HEK293 (cell line): ENCODE measurements at regions not wholly inside any gene's neighbourhood (a gene's known extent, or its start where the extent isn't known, plus 50 kb on each side); places are given as distances from the start of the nearest gene placed in this dataset.
A peak's percentile ranks its signal among the peaks of the same experiment; 100 is the strongest.

Experiments used
- CTCF ChIA-PET: fragments of 350-600 bp; formaldehyde crosslinking; extraction: SDS; loops from one replicate; lab custom pipeline; 2021; ENCODE audit warnings: antibody characterized with exemption; lab: Yijun Ruan, JAX
- POLR2A ChIA-PET: fragments of 300-600 bp; formaldehyde crosslinking; extraction: SDS; loops from one replicate; lab custom pipeline; 2020; ENCODE audit warnings: antibody characterized with exemption, inconsistent platforms; lab: Yijun Ruan, JAX
- H3K27ac ChIP-seq: fragments of 200-500 bp; sonication (Bioruptor generic); 2 replicates; pipeline ENCODE4 v1.5.1; 2014; ENCODE audit warnings: low read depth, low read length, control low read depth, inconsistent platforms; ENCODE audit errors: extremely low read depth
- H3K36me3 ChIP-seq, 2 experiments: fragments of 200-500 bp in 1 of 2; sonication (Bioruptor generic) in 1 of 2; 1 replicate in 1 of 2; 2 replicates in 1 of 2; pipeline ENCODE4 v1.5.1; 2014 to 2017; ENCODE audit warnings: inconsistent platforms in 2 of 2, low read length in 2 of 2; ENCODE audit not compliant: control insufficient read depth in 2 of 2, insufficient read depth in 1 of 2
- H3K4me1 ChIP-seq: fragments of 200-500 bp; sonication (Bioruptor generic); 2 replicates; pipeline ENCODE4 v1.5.1; 2014; ENCODE audit warnings: mild to moderate bottlenecking, low read length, inconsistent platforms; ENCODE audit not compliant: control insufficient read depth, insufficient read depth
- H3K4me3 ChIP-seq: 2 replicates; pipeline ENCODE4 v1.5.1; 2011; ENCODE audit warnings: low read depth, mild to moderate bottlenecking, control low read depth, low read length, moderate library complexity
- H3K9me3 ChIP-seq: fragments of 200-500 bp; sonication (Bioruptor generic); 2 replicates; pipeline ENCODE4 v1.5.1; 2014; ENCODE audit warnings: low read depth, low read length, inconsistent platforms; ENCODE audit not compliant: control insufficient read depth, insufficient read depth
- KLF16 ChIP-seq: fragments of 450-650 bp; formaldehyde crosslinking; IDR thresholded peaks from 2 replicates; pipeline ENCODE4 v1.5.1; 2017; ENCODE audit warnings: missing biosample characterization, missing genetic modification characterization
- WT1 ChIP-seq: fragments of 450-650 bp; formaldehyde crosslinking; IDR thresholded peaks from 2 replicates; pipeline ENCODE4 v1.5.1; 2016; ENCODE audit warnings: missing biosample characterization, missing genetic modification characterization
- ZBTB11 ChIP-seq: fragments of 450-650 bp; formaldehyde crosslinking; conservative IDR thresholded peaks from 2 replicates; pipeline ENCODE4 v1.5.1; 2016; ENCODE audit warnings: low read depth, missing biosample characterization, missing genetic modification characterization
- ZBTB17 ChIP-seq: fragments of 450-650 bp; formaldehyde crosslinking; IDR thresholded peaks from 2 replicates; pipeline ENCODE4 v1.5.1; 2016; ENCODE audit warnings: missing biosample characterization, missing genetic modification characterization
- ZBTB44 ChIP-seq: fragments of 450-650 bp; IDR thresholded peaks from 2 replicates; pipeline ENCODE4 v1.5.1; 2018; ENCODE audit warnings: missing biosample characterization, mild to moderate bottlenecking, missing genetic modification characterization
- ZNF114 ChIP-seq: fragments of 450-650 bp; formaldehyde crosslinking; IDR thresholded peaks from 2 replicates; pipeline ENCODE4 v1.5.0; 2017; ENCODE audit warnings: missing biosample characterization, missing genetic modification characterization
- ZNF155 ChIP-seq: fragments of 450-650 bp; formaldehyde crosslinking; IDR thresholded peaks from 2 replicates; pipeline ENCODE4 v1.5.1; 2016; ENCODE audit warnings: missing biosample characterization, missing genetic modification characterization
- ZNF24 ChIP-seq: fragments of 450-650 bp; formaldehyde crosslinking; IDR thresholded peaks from 2 replicates; pipeline ENCODE4 v1.5.1; 2016; ENCODE audit warnings: missing biosample characterization, missing genetic modification characterization
- ZNF26 ChIP-seq: fragments of 450-650 bp; formaldehyde crosslinking; IDR thresholded peaks from 2 replicates; pipeline ENCODE4 v1.5.1; 2016; ENCODE audit warnings: missing biosample characterization, missing genetic modification characterization
- ZNF514 ChIP-seq: fragments of 450-650 bp; formaldehyde crosslinking; IDR thresholded peaks from 2 replicates; pipeline ENCODE4 v1.5.1; 2016; ENCODE audit warnings: missing biosample characterization, missing genetic modification characterization
- ZNF518A ChIP-seq: fragments of 450-650 bp; formaldehyde crosslinking; conservative IDR thresholded peaks from 2 replicates; pipeline ENCODE4 v1.5.1; 2016; ENCODE audit warnings: low read depth, missing biosample characterization, missing genetic modification characterization
- ZNF548 ChIP-seq: fragments of 450-650 bp; formaldehyde crosslinking; IDR thresholded peaks from 2 replicates; pipeline ENCODE4 v1.5.1; 2016; ENCODE audit warnings: missing biosample characterization, missing genetic modification characterization
- ZNF600 ChIP-seq: fragments of 450-650 bp; formaldehyde crosslinking; IDR thresholded peaks from 2 replicates; pipeline ENCODE4 v1.5.1; 2016; ENCODE audit warnings: missing biosample characterization, missing genetic modification characterization
- ZNF654 ChIP-seq: fragments of 450-650 bp; formaldehyde crosslinking; IDR thresholded peaks from 2 replicates; pipeline ENCODE4 v1.5.1; 2016; ENCODE audit warnings: low read depth, missing biosample characterization, missing genetic modification characterization

GRCh38 chr20:52540509-52540908 is 348.9 kb upstream of the ZFP64 start:
- no peaks in the 10 kb centered on the region for H3K9me3 ChIP-seq
- no peaks in the 10 kb centered on the region for H3K36me3 ChIP-seq
- no peak overlapping the region for H3K4me3 ChIP-seq
- TF ChIP-seq WT1 (tag by site-specific recombination) (no peak), ZNF155 (tag by site-specific recombination) (no peak), ZNF600 (tag by site-specific recombination) (no peak), ZBTB17 (no peak), ZNF24 (tag by site-specific recombination) (no peak), ZBTB44 (tag by site-specific recombination) (no peak), ZNF26 (tag by site-specific recombination) (no peak), ZNF514 (tag by site-specific recombination) (no peak)
- CTCF ChIA-PET: no interaction called here
- no peaks in the 10 kb centered on the region for H3K4me1 ChIP-seq
- POLR2A ChIA-PET: no interaction called here
- no peak overlapping the region for H3K27ac ChIP-seq

DNA sequence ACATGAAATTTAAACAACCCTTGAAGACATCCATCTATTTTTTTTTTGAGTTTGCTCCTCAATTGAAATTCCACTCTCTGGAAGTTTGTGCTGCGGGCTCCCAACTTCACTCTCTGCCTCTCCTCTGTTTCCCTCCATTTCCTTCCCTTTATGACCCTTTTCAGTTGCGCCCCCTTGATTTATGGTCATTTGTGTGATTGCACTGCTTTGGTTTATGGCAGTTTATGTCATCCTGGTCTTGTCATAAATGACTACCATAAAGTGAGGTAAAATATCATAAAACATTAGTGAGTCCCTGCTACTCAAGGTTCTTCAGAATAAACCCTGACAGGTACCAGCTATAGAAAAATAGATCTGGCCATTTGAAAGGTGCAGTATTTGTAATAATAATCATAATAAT is 348.3 kb upstream of the ZFP64 start:
- POLR2A ChIA-PET: no interaction called here
- H3K4me3 ChIP-seq: no peak overlapping the region
- H3K9me3 ChIP-seq: no peaks in the 10 kb centered on the region
- H3K36me3 ChIP-seq: no peaks in the 10 kb centered on the region
- no peaks in the 10 kb centered on the region for H3K4me1 ChIP-seq
- no peak for TF ChIP-seq ZNF654
- TF ChIP-seq ZNF548: no peak
- TF ChIP-seq ZNF114: no peak
- TF ChIP-seq ZBTB11 (tag by site-specific recombination): no peak
- TF ChIP-seq KLF16 (tag by site-specific recombination): 0 out of 2 replicates have a peak, but pooled peaks have one; percentile 25
- TF ChIP-seq ZNF518A: no peak
- no peak overlapping the region for H3K27ac ChIP-seq
- CTCF ChIA-PET: no interaction called here
